HCT116 (cell line): ENCODE measurements at regions not wholly inside any gene's neighbourhood (a gene's known extent, or its start where the extent isn't known, plus 50 kb on each side); places are given as distances from the start of the nearest gene placed in this dataset.

Source experiments
- CEBPB ChIP-seq: IDR thresholded peaks from 2 replicates; pipeline ENCODE4 v1.6.1; 2012; ENCODE audit warnings: low read depth
- CTCF ChIP-seq, 3 experiments: fragments of 200-600 bp in 1 of 3; sonication (generic) in 1 of 3; IDR thresholded peaks in 2 of 3; conservative IDR thresholded peaks in 1 of 3; 2 replicates each; pipeline ENCODE4 v1.5.1; 2012 to 2017; ENCODE audit warnings: low read depth in 2 of 3, low read length in 2 of 3, antibody characterized with exemption in 1 of 3, borderline replicate concordance in 1 of 3, control low read depth in 1 of 3, mild to moderate bottlenecking in 1 of 3, mixed read lengths in 1 of 3, mixed run types in 1 of 3, moderate library complexity in 1 of 3; ENCODE audit not compliant: insufficient read depth in 1 of 3
- EZH2 ChIP-seq: fragments of 200-600 bp; sonication (generic); IDR thresholded peaks from 2 replicates; pipeline ENCODE4 v1.6.1; 2017; ENCODE audit warnings: antibody characterized with exemption, mixed run types
- EZH2phosphoT487 ChIP-seq: fragments of 200-600 bp; IDR thresholded peaks from 2 replicates; pipeline ENCODE4 v1.6.1; 2018; ENCODE audit warnings: antibody characterized with exemption, borderline replicate concordance
- POLR2A ChIP-seq: IDR thresholded peaks from 2 replicates; pipeline ENCODE4 v1.7.0; 2011; ENCODE audit warnings: borderline replicate concordance; ENCODE audit not compliant: insufficient read depth, insufficient read length; ENCODE audit errors: extremely low read depth
- POLR2AphosphoS5 ChIP-seq: IDR thresholded peaks from 2 replicates; pipeline ENCODE4 v1.6.1; 2011; ENCODE audit warnings: mild to moderate bottlenecking, low read depth, low read length, moderate library complexity
- RAD21 ChIP-seq: IDR thresholded peaks from 2 replicates; pipeline ENCODE4 v1.6.1; 2012; ENCODE audit warnings: low read depth, mild to moderate bottlenecking
- SIN3A ChIP-seq: IDR thresholded peaks from 2 replicates; pipeline ENCODE4 v1.6.1; 2012; ENCODE audit warnings: low read depth
- SRF ChIP-seq: IDR thresholded peaks from 2 replicates; pipeline ENCODE4 v1.6.1; 2012; ENCODE audit warnings: low read depth
- ZBTB33 ChIP-seq: IDR thresholded peaks from 2 replicates; pipeline ENCODE4 v1.6.1; 2011; ENCODE audit warnings: mild to moderate bottlenecking, low read length, moderate library complexity; ENCODE audit not compliant: insufficient replicate concordance; ENCODE audit errors: extremely low read depth
- ZFX ChIP-seq: fragments of 450-650 bp; IDR thresholded peaks from 2 replicates; pipeline ENCODE4 v1.6.1; 2017
- ZNF274 ChIP-seq: fragments of 200-500 bp; sonication (Bioruptor generic); IDR thresholded peaks from 2 replicates; pipeline ENCODE4 v1.6.1; 2014; ENCODE audit warnings: mild to moderate bottlenecking, low read depth, low read length, inconsistent platforms

GRCh38 chr6:139632840-139633239 lies 258.4 kb upstream of the CITED2 start:
- no peak for TF ChIP-seq POLR2A
- TF ChIP-seq EZH2, result no peak
- TF ChIP-seq CTCF (IDR thresholded peaks at IDR 0.05 in 2 of 3, conservative IDR thresholded peaks at IDR 0.05 in 1 of 3; ENCODE audit: borderline replicate concordance in 1 of 3, insufficient read depth in 1 of 3, low read depth in 2 of 3, low read length in 2 of 3), result no peak
- TF ChIP-seq EZH2phosphoT487, result no peak
- no peak for TF ChIP-seq ZNF274
- no peak for TF ChIP-seq ZFX
- TF ChIP-seq POLR2AphosphoS5, result no peak
- TF ChIP-seq ZBTB33, result no peak
- no peak for TF ChIP-seq SRF
- TF ChIP-seq RAD21, result no peak
- TF ChIP-seq SIN3A, result no peak
- TF ChIP-seq CEBPB, result no peak
